GM23338 (cell line): ENCODE measurements at regions not wholly inside any gene's neighbourhood (a gene's known extent, or its start where the extent isn't known, plus 50 kb on each side); places are given as distances from the start of the nearest gene placed in this dataset.

ENCODE experiments used
- ATAC-seq: fragments of 200-7000 bp; cut with Tn5 transposase; 3 replicates; pipeline ENCODE4 v1.9.1; 2020
- DNase-seq: peaks from one replicate; pipeline ENCODE4 v3.0.0-alpha.2; 2015; ENCODE audit warnings: low spot score
- H2AFZ ChIP-seq: fragments of 200-600 bp; sonication (generic); 2 replicates; pipeline ENCODE4 v1.8.0; 2016; ENCODE audit warnings: antibody characterized with exemption, mild to moderate bottlenecking, moderate library complexity
- H3F3A ChIP-seq: fragments of 200-600 bp; sonication (generic); replicated peaks from 2 replicates; pipeline ENCODE4 v1.8.0; 2017; ENCODE audit warnings: antibody characterized with exemption, mixed run types, low read depth
- H3K27ac ChIP-seq: fragments of 200-600 bp; sonication (generic); 2 replicates; pipeline ENCODE4 v1.6.1; 2016; ENCODE audit warnings: low read depth
- H3K27me3 ChIP-seq: fragments of 200-600 bp; sonication (generic); 2 replicates; pipeline ENCODE4 v1.8.0; 2016; ENCODE audit warnings: mild to moderate bottlenecking, mixed run types, moderate library complexity; ENCODE audit not compliant: insufficient read depth
- H3K36me3 ChIP-seq: fragments of 200-600 bp; sonication (generic); 2 replicates; pipeline ENCODE4 v1.8.0; 2016; ENCODE audit warnings: mild to moderate bottlenecking; ENCODE audit not compliant: insufficient read depth
- H3K4me1 ChIP-seq: fragments of 200-600 bp; sonication (generic); 2 replicates; pipeline ENCODE4 v1.8.0; 2016; ENCODE audit warnings: mild to moderate bottlenecking, moderate library complexity; ENCODE audit not compliant: insufficient read depth
- H3K4me2 ChIP-seq: fragments of 200-600 bp; sonication (generic); 2 replicates; pipeline ENCODE4 v1.7.1; 2017; ENCODE audit warnings: mixed run types
- H3K4me3 ChIP-seq: fragments of 200-600 bp; sonication (generic); 2 replicates; pipeline ENCODE4 v1.6.1; 2016; ENCODE audit warnings: mixed run types
- H3K79me2 ChIP-seq: fragments of 200-600 bp; sonication (generic); replicated peaks from 2 replicates; pipeline ENCODE4 v1.8.0; 2017; ENCODE audit warnings: mild to moderate bottlenecking; ENCODE audit not compliant: insufficient read depth
- H3K9me2 ChIP-seq: fragments of 200-600 bp; sonication (generic); 2 replicates; pipeline ENCODE4 v1.8.0; 2017; ENCODE audit not compliant: insufficient read depth
- H4K20me1 ChIP-seq: fragments of 200-600 bp; sonication (generic); replicated peaks from 2 replicates; pipeline ENCODE4 v1.8.0; 2017; ENCODE audit warnings: mild to moderate bottlenecking; ENCODE audit not compliant: insufficient read depth
- H3K27ac Mint-ChIP-seq: 2 replicates; pipeline ENCODE4 v1.8.0; 2020; ENCODE audit warnings: inconsistent platforms, mild to moderate bottlenecking, moderate library complexity, mixed read lengths
- H3K27me3 Mint-ChIP-seq: 3 replicates; pipeline ENCODE4 v1.8.0; 2022; ENCODE audit warnings: low read depth, mild to moderate bottlenecking, moderate library complexity, mixed read lengths, inconsistent platforms; ENCODE audit not compliant: insufficient read depth, poor library complexity
- H3K36me3 Mint-ChIP-seq: 3 replicates; pipeline ENCODE4 v1.8.0; 2021; ENCODE audit warnings: low read depth, mild to moderate bottlenecking, inconsistent platforms, moderate library complexity, mixed read lengths
- H3K4me1 Mint-ChIP-seq: 3 replicates; pipeline ENCODE4 v1.8.0; 2020; ENCODE audit warnings: mild to moderate bottlenecking, inconsistent platforms, mixed read lengths
- H3K4me3 Mint-ChIP-seq: 3 replicates; pipeline ENCODE4 v1.8.0; 2021; ENCODE audit warnings: moderate library complexity, mild to moderate bottlenecking, inconsistent platforms, mixed read lengths
- H3K9me3 Mint-ChIP-seq: 3 replicates; pipeline ENCODE4 v1.8.0; 2020; ENCODE audit warnings: moderate library complexity, mild to moderate bottlenecking, inconsistent platforms, mixed read lengths
- CREB1 ChIP-seq: fragments of 250-450 bp; sonication (Bioruptor Pico); IDR thresholded peaks from 2 replicates; pipeline ENCODE4 v1.5.0; 2020; ENCODE audit warnings: low read depth, mild to moderate bottlenecking, moderate library complexity
- ETS1 ChIP-seq: IDR thresholded peaks from 2 replicates; pipeline ENCODE4 v1.6.1; 2016; ENCODE audit warnings: antibody characterized with exemption
- EZH2 ChIP-seq: fragments of 200-600 bp; sonication (generic); IDR thresholded peaks from one replicate; pipeline ENCODE4 v1.8.0; 2017; ENCODE audit warnings: antibody characterized with exemption, mild to moderate bottlenecking, low read depth; ENCODE audit not compliant: unreplicated experiment
- JUNB ChIP-seq: IDR thresholded peaks from one replicate; pipeline ENCODE4 v1.6.1; 2016; ENCODE audit warnings: antibody characterized with exemption; ENCODE audit not compliant: unreplicated experiment
- NANOG ChIP-seq: IDR thresholded peaks from 2 replicates; pipeline ENCODE4 v1.6.1; 2016; ENCODE audit warnings: antibody characterized with exemption, borderline replicate concordance
- POLR2AphosphoS5 ChIP-seq: IDR thresholded peaks from 2 replicates; pipeline ENCODE4 v1.6.1; 2016; ENCODE audit warnings: antibody characterized with exemption, low read depth
- REST ChIP-seq: IDR thresholded peaks from one replicate; pipeline ENCODE4 v1.6.1; 2018; ENCODE audit warnings: antibody characterized with exemption; ENCODE audit not compliant: unreplicated experiment
- STAT1 ChIP-seq: IDR thresholded peaks from one replicate; pipeline ENCODE4 v1.6.1; 2016; ENCODE audit warnings: antibody characterized with exemption; ENCODE audit not compliant: unreplicated experiment
- ZNF114 ChIP-seq: fragments of 250-450 bp; sonication (Bioruptor Pico); IDR thresholded peaks from 2 replicates; pipeline ENCODE4 v1.5.0; 2020; ENCODE audit warnings: mild to moderate bottlenecking, moderate library complexity
- ZNF331 ChIP-seq: fragments of 250-450 bp; sonication (Bioruptor Pico); IDR thresholded peaks from 2 replicates; pipeline ENCODE4 v1.5.0; 2020; ENCODE audit warnings: low read depth, mild to moderate bottlenecking, moderate library complexity
- ZNF462 ChIP-seq: fragments of 250-450 bp; sonication (Bioruptor Pico); IDR thresholded peaks from 2 replicates; pipeline ENCODE4 v1.5.0; 2020; ENCODE audit warnings: mild to moderate bottlenecking, moderate library complexity

GRCh38 chr18:1541478-1541877 lies 636.8 kb downstream of the ADCYAP1 start (continued):
- TF ChIP-seq ZNF462 (no peak), JUNB (no peak), ZNF331 (no peak)

GRCh38 chr18:1542230-1542774 lies 637.6 kb downstream of the ADCYAP1 start:
- no peak overlapping the region for H3K4me3 Mint-ChIP-seq
- no peak for TF ChIP-seq STAT1
- no peak for TF ChIP-seq ETS1
- no peak for TF ChIP-seq JUNB
- no peak for TF ChIP-seq POLR2AphosphoS5
- TF ChIP-seq NANOG: no peak
- no peak for TF ChIP-seq EZH2
- no peak for TF ChIP-seq REST
- no peak for TF ChIP-seq CREB1 (CRISPR knock-in tag)
- no peak for TF ChIP-seq ZNF114 (CRISPR knock-in tag)

More at GRCh38 chr18:1542230-1542774, 637.6 kb downstream of the ADCYAP1 start:
- Mint-ChIP-seq H3K36me3 (no peaks in the 10 kb centered on the region), H3K4me1 (no peaks in the 10 kb centered on the region), H3K27me3 (no peaks in the 10 kb centered on the region), H3K9me3 (no peaks in the 10 kb centered on the region; the same call in 2 of the 3 replicates), H3K27ac (no peak overlapping the region)
- Histone ChIP-seq H3K4me1 (no peaks in the 10 kb centered on the region), H3F3A (no peaks in the 10 kb centered on the region), H4K20me1 (no peaks in the 10 kb centered on the region), H3K79me2 (no peaks in the 10 kb centered on the region), H3K27ac (no peak overlapping the region), H3K9me2 (no peaks in the 10 kb centered on the region), H3K27me3 (no peaks in the 10 kb centered on the region), H3K4me3 (no peak overlapping the region), H3K4me2 (no peak overlapping the region), H3K36me3 (no peaks in the 10 kb centered on the region), H2AFZ (no peak overlapping the region)
- no peak for ATAC-seq
- DNase-seq: no peak
